ENCODE measurements at regions not wholly inside any gene's neighbourhood (a gene's known extent, or its start where the extent isn't known, plus 50 kb on each side); places are given as distances from the start of the nearest gene placed in this dataset.
"Not testable (repeated sequence)": the region's sequence is repeated elsewhere in the genome, so short reads cannot be mapped to it uniquely, and the experiment has no call there.

GRCh38 chr1:232422898-232423297 lies 207.0 kb downstream of the SIPA1L2 start:
- Histone ChIP-seq H3K27me3 (ENCODE audit: insufficient read depth, insufficient read length) (no peaks in the 10 kb centered on the region), H3K4me1 (ENCODE audit: insufficient read depth, insufficient read length) (no peaks in the 10 kb centered on the region), H3K4me3 (ENCODE audit: insufficient read length, low read depth) (no peak overlapping the region), H3K9me3 (ENCODE audit: insufficient read depth, low read length) (no peaks in the 10 kb centered on the region), H3K36me3 (ENCODE audit: insufficient read depth, insufficient read length, low read length) (peaks cover 75% of the 10 kb centered on the region), H3K9ac (ENCODE audit: insufficient read length, low read depth) (no peak overlapping the region)
- TF ChIP-seq YY1 (IDR thresholded peaks at IDR 0.05; ENCODE audit: insufficient read depth, insufficient read length) (no peak), SUZ12 (IDR thresholded peaks at IDR 0.05; ENCODE audit: extremely low read depth, insufficient read depth, insufficient read length) (no peak), ZNF274 (IDR thresholded peaks at IDR 0.05; ENCODE audit: low read depth, low read length) (no peak)
- DNase-seq (ENCODE audit: low read depth, low spot score) = no peak

DNA sequence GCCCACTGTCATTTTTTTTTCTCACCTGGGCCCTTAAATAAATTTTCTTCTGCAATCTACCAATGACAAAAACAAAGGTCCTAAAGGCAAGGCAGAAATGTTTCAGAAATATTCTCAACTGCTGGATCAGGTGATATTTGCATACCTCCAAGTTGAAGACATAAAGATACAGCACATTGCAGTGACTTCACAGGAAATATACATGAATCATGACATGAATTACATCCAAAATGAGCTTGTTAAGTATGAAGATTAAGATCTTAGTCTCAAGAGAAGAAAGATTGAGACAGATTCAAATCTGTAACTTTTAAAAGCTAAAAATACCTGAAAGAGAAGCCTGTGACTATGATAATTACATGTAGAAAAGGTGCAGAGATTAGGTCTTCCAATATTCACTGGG lies 207.8 kb downstream of the SIPA1L2 start:
- TF ChIP-seq SUZ12 (IDR thresholded peaks at IDR 0.05; ENCODE audit: extremely low read depth, insufficient read depth, insufficient read length) = no peak
- TF ChIP-seq YY1 (IDR thresholded peaks at IDR 0.05; ENCODE audit: insufficient read depth, insufficient read length) = no peak
- no peak for TF ChIP-seq ZNF274 (IDR thresholded peaks at IDR 0.05; ENCODE audit: low read depth, low read length)
- no peaks in the 10 kb centered on the region for H3K9me3 ChIP-seq (ENCODE audit: insufficient read depth, low read length)
- DNase-seq (ENCODE audit: low read depth, low spot score) = no peak
- H3K36me3 ChIP-seq (ENCODE audit: insufficient read depth, insufficient read length, low read length) = peaks cover 70% of the 10 kb centered on the region
- no peaks in the 10 kb centered on the region for H3K4me1 ChIP-seq (ENCODE audit: insufficient read depth, insufficient read length)
- no peak overlapping the region for H3K9ac ChIP-seq (ENCODE audit: insufficient read length, low read depth)
- H3K4me3 ChIP-seq (ENCODE audit: insufficient read length, low read depth) = no peak overlapping the region
- H3K27me3 ChIP-seq (ENCODE audit: insufficient read depth, insufficient read length) = no peaks in the 10 kb centered on the region

DNA sequence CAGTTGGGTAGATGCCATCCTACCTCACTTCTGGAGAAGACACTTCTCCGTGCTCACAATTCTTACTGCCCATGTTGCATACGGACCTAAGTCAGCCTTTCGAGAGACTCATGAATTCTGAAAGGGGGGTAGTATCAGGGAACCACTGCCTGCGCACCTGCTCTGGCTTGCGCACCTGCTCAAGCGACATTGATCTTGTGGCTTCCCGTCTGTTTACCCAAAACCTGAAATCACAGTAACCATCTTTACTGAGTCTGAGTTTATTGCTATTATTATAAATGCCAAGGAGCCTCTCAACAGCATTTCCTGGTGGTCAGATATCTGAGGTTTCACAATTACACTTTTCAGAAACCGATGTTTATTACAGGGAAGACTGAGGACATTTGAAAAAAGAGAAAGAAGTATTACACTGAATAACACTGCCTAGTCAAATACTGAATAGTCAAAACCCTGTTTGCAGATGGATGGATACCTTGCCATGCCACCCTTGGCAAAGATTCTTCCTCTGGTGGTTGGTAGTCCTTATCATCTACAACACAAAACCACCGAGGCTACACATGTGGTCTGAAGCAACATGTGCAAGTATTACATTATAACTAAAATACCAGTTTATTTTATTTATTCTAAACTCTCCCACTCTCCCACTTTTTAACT lies 208.7 kb downstream of the SIPA1L2 start:
- DNase-seq (ENCODE audit: low read depth, low spot score) = no peak
- Histone ChIP-seq H3K4me1 (ENCODE audit: insufficient read depth, insufficient read length) (no peaks in the 10 kb centered on the region), H3K9ac (ENCODE audit: insufficient read length, low read depth) (no peak overlapping the region), H3K36me3 (ENCODE audit: insufficient read depth, insufficient read length, low read length) (peaks cover 69% of the 10 kb centered on the region), H3K9me3 (ENCODE audit: insufficient read depth, low read length) (no peaks in the 10 kb centered on the region), H3K4me3 (ENCODE audit: insufficient read length, low read depth) (no peak overlapping the region), H3K27me3 (ENCODE audit: insufficient read depth, insufficient read length) (no peaks in the 10 kb centered on the region)
- TF ChIP-seq YY1 (IDR thresholded peaks at IDR 0.05; ENCODE audit: insufficient read depth, insufficient read length) (no peak), ZNF274 (IDR thresholded peaks at IDR 0.05; ENCODE audit: low read depth, low read length) (no peak), SUZ12 (IDR thresholded peaks at IDR 0.05; ENCODE audit: extremely low read depth, insufficient read depth, insufficient read length) (no peak)

- no peak overlapping the region for H3K4me3 ChIP-seq (ENCODE audit: insufficient read length, low read depth)
- H3K4me1 ChIP-seq (ENCODE audit: insufficient read depth, insufficient read length) = no peaks in the 10 kb centered on the region
- no peak overlapping the region for H3K9ac ChIP-seq (ENCODE audit: insufficient read length, low read depth)
- no peak for TF ChIP-seq ZNF274 (IDR thresholded peaks at IDR 0.05; ENCODE audit: low read depth, low read length)
- no peak for TF ChIP-seq SUZ12 (IDR thresholded peaks at IDR 0.05; ENCODE audit: extremely low read depth, insufficient read depth, insufficient read length)
- no peak for TF ChIP-seq YY1 (IDR thresholded peaks at IDR 0.05; ENCODE audit: insufficient read depth, insufficient read length)
- no peak for DNase-seq (ENCODE audit: low read depth, low spot score)
- H3K27me3 ChIP-seq (ENCODE audit: insufficient read depth, insufficient read length) = no peaks in the 10 kb centered on the region
- H3K9me3 ChIP-seq (ENCODE audit: insufficient read depth, low read length) = no peaks in the 10 kb centered on the region
- H3K36me3 ChIP-seq (ENCODE audit: insufficient read depth, insufficient read length, low read length) = peaks cover 70% of the 10 kb centered on the region
Measured at GRCh38 chr1:232417636-232418248, 212.2 kb downstream of the SIPA1L2 start.

- peaks cover 2% of the 10 kb centered on the region; the same call in 1 of the 2 replicates for H3K9me3 ChIP-seq (ENCODE audit: insufficient read depth, low read length)
- no peaks in the 10 kb centered on the region for H3K4me1 ChIP-seq (ENCODE audit: insufficient read depth, insufficient read length)
- no peaks in the 10 kb centered on the region for H3K27me3 ChIP-seq (ENCODE audit: insufficient read depth, insufficient read length)
- peaks cover 68% of the 10 kb centered on the region for H3K36me3 ChIP-seq (ENCODE audit: insufficient read depth, insufficient read length, low read length)
- H3K4me3 ChIP-seq (ENCODE audit: insufficient read length, low read depth) = no peak overlapping the region
- DNase-seq (ENCODE audit: low read depth, low spot score) = no peak
- no peak overlapping the region for H3K9ac ChIP-seq (ENCODE audit: insufficient read length, low read depth)
- no peak for TF ChIP-seq SUZ12 (IDR thresholded peaks at IDR 0.05; ENCODE audit: extremely low read depth, insufficient read depth, insufficient read length)
- no peak for TF ChIP-seq YY1 (IDR thresholded peaks at IDR 0.05; ENCODE audit: insufficient read depth, insufficient read length)
- no peak for TF ChIP-seq ZNF274 (IDR thresholded peaks at IDR 0.05; ENCODE audit: low read depth, low read length)
Measured at GRCh38 chr1:232416026-232416568, 213.8 kb downstream of the SIPA1L2 start.

- not testable (repeated sequence) for H3K27me3 ChIP-seq (ENCODE audit: insufficient read depth, insufficient read length); DNase-seq (ENCODE audit: low read depth, low spot score); H3K4me3 ChIP-seq (ENCODE audit: insufficient read length, low read depth); H3K4me1 ChIP-seq (ENCODE audit: insufficient read depth, insufficient read length); H3K9ac ChIP-seq (ENCODE audit: insufficient read length, low read depth); H3K9me3 ChIP-seq (ENCODE audit: insufficient read depth, low read length)
- peaks cover 69% of the 10 kb centered on the region for H3K36me3 ChIP-seq (ENCODE audit: insufficient read depth, insufficient read length, low read length)
Measured at GRCh38 chr1:232415481-232415880, 214.5 kb downstream of the SIPA1L2 start.

DNA sequence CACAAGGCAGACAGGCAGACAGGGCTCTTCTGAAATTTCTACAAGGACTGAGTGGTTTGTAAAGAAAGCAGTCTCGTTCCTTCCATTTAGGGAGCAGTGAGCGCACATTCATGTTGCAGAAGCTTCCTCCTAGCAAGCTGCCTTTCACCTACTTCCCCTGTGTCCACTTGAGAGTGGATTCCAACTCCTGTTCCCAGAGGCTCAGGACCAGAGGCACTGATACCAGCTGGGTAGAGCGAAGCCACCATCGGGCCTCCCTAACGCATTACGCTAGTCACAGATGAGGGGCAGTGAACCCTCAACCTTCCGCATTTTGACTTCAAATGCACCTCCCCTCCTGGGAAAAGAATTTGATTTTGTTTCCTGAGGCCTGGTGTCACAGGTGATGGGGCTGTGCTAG lies 215.8 kb downstream of the SIPA1L2 start:
- Histone ChIP-seq H3K36me3 (ENCODE audit: insufficient read depth, insufficient read length, low read length) (peaks cover 64% of the 10 kb centered on the region), H3K9ac (ENCODE audit: insufficient read length, low read depth) (no peak overlapping the region), H3K27me3 (ENCODE audit: insufficient read depth, insufficient read length) (no peaks in the 10 kb centered on the region), H3K4me3 (ENCODE audit: insufficient read length, low read depth) (no peak overlapping the region), H3K9me3 (ENCODE audit: insufficient read depth, low read length) (peaks cover 22% of the 10 kb centered on the region), H3K4me1 (ENCODE audit: insufficient read depth, insufficient read length) (no peaks in the 10 kb centered on the region)
- no peak for DNase-seq (ENCODE audit: low read depth, low spot score)
- TF ChIP-seq YY1 (IDR thresholded peaks at IDR 0.05; ENCODE audit: insufficient read depth, insufficient read length) (no peak), SUZ12 (IDR thresholded peaks at IDR 0.05; ENCODE audit: extremely low read depth, insufficient read depth, insufficient read length) (no peak), ZNF274 (IDR thresholded peaks at IDR 0.05; ENCODE audit: low read depth, low read length) (no peak)
